PC-9 (cell line): ENCODE measurements at regions not wholly inside any gene's neighbourhood (a gene's known extent, or its start where the extent isn't known, plus 50 kb on each side); places are given as distances from the start of the nearest gene placed in this dataset.

Source experiments
- EZH2 ChIP-seq: fragments of 200-600 bp; sonication (generic); IDR thresholded peaks from 2 replicates; pipeline ENCODE4 v1.8.0; 2017; ENCODE audit warnings: antibody characterized with exemption, low read depth
- TF ChIP-seq, protein P1 (sequence below): fragments of 200-600 bp; sonication (generic); conservative IDR thresholded peaks from 2 replicates; pipeline ENCODE4 v1.6.1; 2017; ENCODE audit warnings: mixed run types, antibody characterized with exemption, mild to moderate bottlenecking, moderate library complexity

DNA sequence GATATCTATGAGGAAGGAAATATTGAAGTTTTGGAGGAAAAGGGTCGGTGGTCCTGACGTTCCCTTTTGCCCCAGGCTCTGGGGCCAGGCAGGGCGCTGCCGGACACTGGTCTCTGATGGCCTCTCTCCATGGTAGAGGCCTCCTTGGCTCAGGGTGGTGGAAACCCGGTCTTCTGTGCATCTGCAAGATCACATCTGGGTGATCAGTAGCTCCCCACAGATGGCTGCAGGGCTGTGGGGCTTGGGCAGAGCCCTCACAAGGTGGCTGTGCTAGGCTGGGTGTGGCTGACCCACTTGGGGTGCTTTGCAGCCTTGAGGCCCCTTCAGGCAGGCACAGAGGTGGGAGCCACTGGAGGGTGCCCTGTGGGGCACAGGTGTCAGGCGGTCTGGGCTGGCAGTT is 53.9 kb upstream of the RNU6ATAC start:
- TF ChIP-seq, protein P1, sequence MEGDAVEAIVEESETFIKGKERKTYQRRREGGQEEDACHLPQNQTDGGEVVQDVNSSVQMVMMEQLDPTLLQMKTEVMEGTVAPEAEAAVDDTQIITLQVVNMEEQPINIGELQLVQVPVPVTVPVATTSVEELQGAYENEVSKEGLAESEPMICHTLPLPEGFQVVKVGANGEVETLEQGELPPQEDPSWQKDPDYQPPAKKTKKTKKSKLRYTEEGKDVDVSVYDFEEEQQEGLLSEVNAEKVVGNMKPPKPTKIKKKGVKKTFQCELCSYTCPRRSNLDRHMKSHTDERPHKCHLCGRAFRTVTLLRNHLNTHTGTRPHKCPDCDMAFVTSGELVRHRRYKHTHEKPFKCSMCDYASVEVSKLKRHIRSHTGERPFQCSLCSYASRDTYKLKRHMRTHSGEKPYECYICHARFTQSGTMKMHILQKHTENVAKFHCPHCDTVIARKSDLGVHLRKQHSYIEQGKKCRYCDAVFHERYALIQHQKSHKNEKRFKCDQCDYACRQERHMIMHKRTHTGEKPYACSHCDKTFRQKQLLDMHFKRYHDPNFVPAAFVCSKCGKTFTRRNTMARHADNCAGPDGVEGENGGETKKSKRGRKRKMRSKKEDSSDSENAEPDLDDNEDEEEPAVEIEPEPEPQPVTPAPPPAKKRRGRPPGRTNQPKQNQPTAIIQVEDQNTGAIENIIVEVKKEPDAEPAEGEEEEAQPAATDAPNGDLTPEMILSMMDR = no peak
- TF ChIP-seq EZH2 = no peak
